NCI-H446 (cell line): ENCODE measurements at regions not wholly inside any gene's neighbourhood (a gene's known extent, or its start where the extent isn't known, plus 50 kb on each side); places are given as distances from the start of the nearest gene placed in this dataset.
"Not testable (repeated sequence)": the region's sequence is repeated elsewhere in the genome, so short reads cannot be mapped to it uniquely, and the experiment has no call there.

ENCODE experiments used
- DNase-seq, 2 experiments: peaks; one replicate each; lab custom pipeline; 2025; lab: John Stamatoyannopoulos, UW

- DNase-seq = no peak
Measured at GRCh38 chr2:188645986-188646385, 328.2 kb upstream of the COL3A1 start.

DNA sequence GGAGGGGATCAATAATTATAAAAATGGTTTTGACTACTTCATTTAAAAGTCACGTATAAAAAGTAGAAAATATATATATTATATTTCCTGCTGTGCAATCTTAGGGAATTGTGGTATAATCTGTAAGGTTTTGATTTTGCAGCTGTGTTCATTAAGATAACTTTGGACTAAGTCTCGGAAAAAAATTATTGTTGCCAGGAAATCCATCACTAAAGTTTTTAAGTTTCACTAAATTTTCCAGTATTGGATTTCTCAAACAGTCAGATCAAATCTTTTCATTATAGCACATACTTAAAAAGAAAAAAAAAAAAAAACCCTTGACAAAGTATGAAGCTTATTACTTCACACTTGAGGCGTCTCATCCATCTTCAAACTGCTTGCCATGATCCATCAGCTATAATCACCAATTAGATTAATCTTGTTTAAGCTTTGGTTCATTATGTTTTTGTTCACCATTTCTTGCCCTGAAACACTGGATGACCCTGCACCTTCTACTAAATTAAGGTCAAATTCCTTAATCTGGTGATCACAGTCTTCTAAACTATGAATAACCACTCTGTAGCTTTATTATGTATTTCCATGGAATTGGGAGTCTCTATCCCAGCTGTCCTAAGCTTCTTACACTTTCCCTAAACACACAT lies 326.6 kb upstream of the COL3A1 start:
- no peak for DNase-seq

- no peak for DNase-seq
Measured at GRCh38 chr2:188659656-188660406, 314.3 kb upstream of the COL3A1 start.

- DNase-seq = no peak
Measured at GRCh38 chr2:188663301-188663700, 310.9 kb upstream of the COL3A1 start.

DNA sequence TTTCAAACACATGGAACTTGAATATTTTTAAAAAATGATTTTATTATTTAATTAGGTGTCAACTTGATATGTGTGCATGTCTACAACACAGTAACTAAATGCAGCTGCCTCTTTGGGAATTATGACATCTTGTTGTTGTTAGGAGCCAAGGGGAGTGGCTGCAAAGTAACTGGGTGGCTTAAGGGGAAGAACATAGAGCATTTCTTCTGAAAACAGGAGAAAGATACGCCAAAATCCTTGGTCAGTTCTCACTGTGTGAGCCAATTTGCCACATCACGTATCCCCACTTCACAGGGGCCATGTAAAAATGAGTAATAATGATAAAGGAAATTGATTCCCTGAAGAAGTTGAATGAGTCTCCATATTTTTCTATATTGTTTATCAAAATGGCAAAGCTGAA lies 309.8 kb upstream of the COL3A1 start:
- no peak for DNase-seq

DNA sequence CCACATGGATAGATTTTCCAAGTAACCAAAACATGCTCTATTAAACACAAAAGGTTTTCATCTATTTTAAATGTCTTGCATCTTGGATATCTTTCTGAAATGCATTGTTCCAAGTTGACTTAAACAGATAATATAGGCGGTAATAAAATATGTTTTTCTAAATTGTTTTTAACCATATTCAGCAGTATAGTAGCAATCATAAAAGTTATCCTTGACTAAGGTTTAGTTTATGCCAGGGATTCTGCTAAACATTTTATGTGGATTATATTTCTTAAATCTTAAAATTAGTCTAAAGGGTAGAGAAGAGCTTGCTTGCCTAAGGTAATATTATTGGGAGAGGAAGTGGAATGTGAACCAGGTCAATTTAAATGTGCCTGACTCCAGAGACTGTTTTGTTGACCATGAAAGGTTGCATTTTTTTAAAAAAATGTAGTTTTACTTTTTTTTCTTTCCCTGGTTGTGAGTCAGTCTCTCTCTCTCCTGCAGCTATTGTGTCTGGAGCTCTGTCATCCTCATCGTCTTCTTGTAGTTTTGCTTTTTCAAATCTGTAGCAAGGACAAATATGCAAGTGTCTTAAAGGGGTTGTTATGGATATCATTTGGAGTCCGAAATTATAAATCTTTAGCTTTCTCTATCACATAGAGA lies 309.1 kb upstream of the COL3A1 start:
- no peak for DNase-seq

GRCh38 chr2:188665727-188666304 lies 308.4 kb upstream of the COL3A1 start:
- DNase-seq = no peak

GRCh38 chr2:188666503-188666902 lies 307.7 kb upstream of the COL3A1 start:
- no peak for DNase-seq

DNA sequence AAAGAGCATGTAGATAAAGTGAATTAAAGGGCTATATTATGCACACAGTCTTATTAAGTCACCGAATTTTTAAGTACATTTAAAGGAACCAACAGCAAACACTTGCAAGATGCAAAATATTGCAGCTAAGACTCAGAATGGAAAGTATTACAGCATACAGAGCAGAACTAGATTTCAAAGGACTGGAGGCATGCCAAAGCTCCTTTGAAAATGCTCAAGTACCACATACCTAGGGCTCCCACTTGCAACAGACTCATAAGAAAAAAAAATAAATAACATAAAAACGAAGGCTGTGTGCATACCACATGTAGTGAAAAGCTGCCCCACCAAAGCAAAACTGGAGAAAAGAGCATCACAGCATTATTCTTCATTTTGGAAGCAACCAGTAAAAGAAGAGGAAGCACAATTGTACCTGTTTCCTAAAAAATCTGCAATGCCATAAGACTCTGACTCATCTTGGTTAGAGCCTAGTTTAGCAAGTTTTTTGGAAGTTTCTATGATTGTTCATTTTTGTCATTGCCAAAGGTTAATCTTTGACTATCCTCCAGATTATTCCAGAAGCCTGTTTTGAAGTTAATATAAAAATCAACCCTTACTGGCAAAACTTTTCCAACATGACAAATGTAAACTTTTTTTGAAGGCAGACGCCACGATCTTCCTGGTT lies 306.0 kb upstream of the COL3A1 start:
- peak in 1 of 2 experiments; percentile 11 for DNase-seq

DNA sequence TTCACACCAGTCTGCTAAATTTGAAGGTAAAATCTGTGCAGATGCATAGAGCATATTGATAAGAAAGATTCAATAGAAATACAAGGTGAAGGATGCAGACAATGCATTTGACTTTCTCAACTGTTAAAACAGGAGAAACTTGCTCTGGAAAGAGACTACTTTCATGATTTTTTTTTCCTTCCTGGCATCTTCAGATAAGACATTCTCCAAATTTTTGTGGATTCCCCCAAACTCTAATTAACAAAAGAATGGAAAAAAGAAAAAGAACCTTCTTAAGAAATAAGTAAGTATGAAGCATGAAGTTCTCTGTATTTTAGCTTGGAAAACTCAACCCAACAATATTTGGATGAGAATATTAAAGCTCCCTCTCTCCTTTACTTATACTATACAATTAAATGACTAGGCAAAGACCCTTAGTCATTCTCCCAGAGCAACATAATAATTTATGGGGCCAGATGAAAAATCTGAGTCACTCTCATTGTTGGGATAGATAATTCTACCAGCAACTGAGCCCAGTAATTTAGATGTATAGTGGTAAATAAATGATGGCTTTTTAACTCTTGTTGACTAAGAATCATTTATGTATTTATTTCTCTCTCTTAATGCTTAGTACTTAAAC lies 298.7 kb upstream of the COL3A1 start:
- DNase-seq = no peak

- no peak for DNase-seq
Measured at GRCh38 chr2:188676010-188676400, 298.2 kb upstream of the COL3A1 start.

- DNase-seq = no peak
Measured at GRCh38 chr2:188677142-188677541, 297.0 kb upstream of the COL3A1 start.

GRCh38 chr2:188678882-188679281 lies 295.3 kb upstream of the COL3A1 start:
- DNase-seq = no peak

GRCh38 chr2:188682838-188683237 lies 291.3 kb upstream of the COL3A1 start:
- DNase-seq = no peak

- DNase-seq = no peak
Measured at GRCh38 chr2:188684795-188685194, 289.4 kb upstream of the COL3A1 start.

- DNase-seq = no peak
Measured at GRCh38 chr2:188693111-188693510, 281.1 kb upstream of the COL3A1 start.

- DNase-seq = no peak
Measured at GRCh38 chr2:188693771-188694170, 280.4 kb upstream of the COL3A1 start.

GRCh38 chr2:188695953-188696352 lies 278.2 kb upstream of the COL3A1 start:
- DNase-seq = no peak

GRCh38 chr2:188698151-188698550 lies 276.0 kb upstream of the COL3A1 start:
- not testable (repeated sequence) for DNase-seq

- no peak for DNase-seq
Measured at GRCh38 chr2:188701836-188702235, 272.3 kb upstream of the COL3A1 start.

DNA sequence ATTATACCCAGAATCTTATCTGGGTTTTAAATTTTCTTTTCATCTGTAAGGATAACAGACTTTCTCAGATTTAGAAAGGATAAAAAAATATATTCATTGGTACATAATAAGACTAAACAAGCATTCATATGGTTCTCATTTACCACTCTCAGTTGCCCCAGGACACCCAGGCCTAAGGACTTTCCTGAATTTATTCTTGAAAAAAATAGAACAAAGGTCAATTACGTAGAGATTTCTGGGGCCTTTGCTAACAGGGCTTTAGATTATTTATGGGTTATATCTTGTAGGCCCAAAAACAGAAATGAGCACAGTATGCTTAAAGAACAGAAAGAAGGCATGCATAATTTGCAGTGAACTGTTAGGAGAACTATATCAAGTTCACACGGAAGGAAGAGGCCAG lies 269.0 kb upstream of the COL3A1 start:
- no peak for DNase-seq

DNA sequence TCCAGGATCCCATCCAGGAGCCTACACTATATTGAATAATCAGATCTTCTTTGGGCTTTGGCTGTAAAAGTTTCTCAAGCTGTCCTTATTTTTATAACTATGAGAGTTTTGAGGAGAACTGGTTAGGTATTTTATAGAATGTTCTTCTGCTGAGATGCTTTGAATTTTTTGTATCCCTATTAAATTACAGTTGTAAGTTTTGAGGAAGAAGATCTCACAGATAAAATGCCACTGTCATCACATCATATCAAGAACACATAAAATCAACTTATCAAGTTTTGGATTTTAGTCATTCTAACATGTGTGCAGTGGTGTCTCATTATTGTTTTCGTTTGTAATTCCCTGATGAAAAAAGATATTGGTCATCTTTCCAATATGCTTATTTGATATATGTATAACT lies 260.2 kb upstream of the COL3A1 start:
- no peak for DNase-seq
